IMR-90 (cell line): ENCODE measurements at regions not wholly inside any gene's neighbourhood (a gene's known extent, or its start where the extent isn't known, plus 50 kb on each side); places are given as distances from the start of the nearest gene placed in this dataset.

Experiments used
- ATAC-seq: fragments of 200-7000 bp; cut with Tn5 transposase; 2 replicates; pipeline ENCODE4 v1.9.1; 2020; ENCODE audit warnings: low read depth, mild to moderate bottlenecking, moderate library complexity
- BruUV-seq: library from RNA; stranded (reverse); fragments of 400-500 nt; replicated peaks from 2 replicates; lab custom pipeline; 2021; lab: Mats Ljungman, UMichigan
- CTCF ChIA-PET: fragments of 300-600 bp; formaldehyde crosslinking; extraction: SDS; loops from one replicate; lab custom pipeline; 2021; ENCODE audit warnings: antibody characterized with exemption; lab: Yijun Ruan, JAX
- POLR2A ChIA-PET: fragments of 300-600 bp; sonication (Branson Sonifier 250); formaldehyde crosslinking; loops from one replicate; lab custom pipeline; 2022; ENCODE audit warnings: antibody characterized with exemption; ENCODE audit not compliant: unreplicated experiment; lab: Charles Lee
- DNase-seq: peaks from one replicate; pipeline ENCODE4 v3.0.0; 2013
- H2AFZ ChIP-seq: replicated peaks from 2 replicates; pipeline ENCODE3; 2013; ENCODE audit warnings: low read length, mild to moderate bottlenecking; ENCODE audit not compliant: poor library complexity
- H2AK5ac ChIP-seq: 2 replicates; pipeline ENCODE4 v1.6.1; 2013; ENCODE audit warnings: low read depth, low read length, inconsistent platforms
- H2AK9ac ChIP-seq: replicated peaks from 2 replicates; pipeline ENCODE3; 2013; ENCODE audit warnings: mild to moderate bottlenecking, low read depth, low read length, moderate library complexity; ENCODE audit not compliant: poor library complexity
- H2BK120ac ChIP-seq: 2 replicates; pipeline ENCODE4 v1.6.1; 2013; ENCODE audit warnings: low read depth, low read length, inconsistent platforms
- H2BK15ac ChIP-seq: 3 replicates; pipeline ENCODE4 v1.6.1; 2013; ENCODE audit warnings: low read depth, low read length, inconsistent platforms
- H2BK20ac ChIP-seq: 2 replicates; pipeline ENCODE4 v1.6.1; 2013; ENCODE audit warnings: low read depth, mild to moderate bottlenecking, inconsistent platforms, low read length, moderate library complexity
- H2BK5ac ChIP-seq: 2 replicates; pipeline ENCODE4 v1.6.1; 2013; ENCODE audit warnings: mild to moderate bottlenecking, low read depth, low read length, inconsistent platforms; ENCODE audit not compliant: poor library complexity, severe bottlenecking
- H3K14ac ChIP-seq: replicated peaks from 2 replicates; pipeline ENCODE4 v1.6.1; 2013; ENCODE audit warnings: low read depth, low read length, inconsistent platforms
- H3K18ac ChIP-seq: 2 replicates; pipeline ENCODE4 v1.6.1; 2013; ENCODE audit warnings: low read depth, low read length, control low read depth
- H3K23ac ChIP-seq: 2 replicates; pipeline ENCODE4 v1.6.1; 2013; ENCODE audit warnings: low read depth, low read length, inconsistent platforms
- H3K27ac ChIP-seq: 2 replicates; pipeline ENCODE4 v1.5.1; 2013; ENCODE audit warnings: mild to moderate bottlenecking, control low read depth, low read length; ENCODE audit not compliant: insufficient read depth
- H3K27me3 ChIP-seq: 2 replicates; pipeline ENCODE4 v1.6.1; 2013; ENCODE audit warnings: low read length; ENCODE audit not compliant: control insufficient read depth, insufficient read depth
- H3K36me3 ChIP-seq: 2 replicates; pipeline ENCODE4 v1.6.1; 2013; ENCODE audit warnings: low read length, mixed read lengths; ENCODE audit not compliant: control insufficient read depth, insufficient read depth
- H3K4ac ChIP-seq: 2 replicates; pipeline ENCODE4 v1.6.1; 2013; ENCODE audit warnings: low read depth, low read length, inconsistent platforms
- H3K4me1 ChIP-seq: 2 replicates; pipeline ENCODE4 v1.6.1; 2013; ENCODE audit warnings: low read length, mixed read lengths; ENCODE audit not compliant: control insufficient read depth, insufficient read depth
- H3K4me2 ChIP-seq: 2 replicates; pipeline ENCODE4 v1.6.1; 2013; ENCODE audit warnings: low read depth, mild to moderate bottlenecking, control low read depth, low read length, moderate library complexity
- H3K4me3 ChIP-seq: 2 replicates; pipeline ENCODE4 v1.5.1; 2013; ENCODE audit warnings: low read depth, mild to moderate bottlenecking, control low read depth, low read length, moderate library complexity; ENCODE audit not compliant: insufficient read depth
- H3K56ac ChIP-seq: 2 replicates; pipeline ENCODE4 v1.6.1; 2013; ENCODE audit warnings: low read length, inconsistent platforms; ENCODE audit not compliant: insufficient read depth; ENCODE audit errors: extremely low read depth
- H3K79me1 ChIP-seq, 2 experiments: 2 replicates each; pipeline ENCODE4 v1.6.1; 2013; ENCODE audit warnings: low read length in 2 of 2, inconsistent platforms in 1 of 2, low read depth in 1 of 2
- H3K9ac ChIP-seq: 2 replicates; pipeline ENCODE4 v1.6.1; 2013; ENCODE audit warnings: low read depth, low read length, control low read depth
- H3K9me1 ChIP-seq: 2 replicates; pipeline ENCODE4 v1.6.1; 2013; ENCODE audit warnings: low read length, inconsistent platforms; ENCODE audit not compliant: insufficient read depth
- H3K9me3 ChIP-seq: 2 replicates; pipeline ENCODE4 v1.6.1; 2013; ENCODE audit warnings: low read length; ENCODE audit not compliant: control insufficient read depth, insufficient read depth
- H4K20me1 ChIP-seq: 2 replicates; pipeline ENCODE4 v1.6.1; 2013; ENCODE audit warnings: low read length, inconsistent platforms; ENCODE audit not compliant: insufficient read depth
- H4K5ac ChIP-seq: 2 replicates; pipeline ENCODE4 v1.6.1; 2013; ENCODE audit warnings: mild to moderate bottlenecking, low read depth, low read length, control low read depth
- H4K8ac ChIP-seq, 2 experiments: 2 replicates each; pipeline ENCODE4 v1.6.1; 2013; ENCODE audit warnings: low read depth in 2 of 2, low read length in 2 of 2, control low read depth in 1 of 2, inconsistent platforms in 1 of 2
- H4K91ac ChIP-seq: 2 replicates; pipeline ENCODE4 v1.6.1; 2013; ENCODE audit warnings: low read depth, low read length, inconsistent platforms; ENCODE audit not compliant: insufficient read depth
- BHLHE40 ChIP-seq: fragments of 150-350 bp; IDR thresholded peaks from 2 replicates; pipeline ENCODE4 v1.6.1; 2016; ENCODE audit warnings: mild to moderate bottlenecking, low read depth, low read length
- CEBPB ChIP-seq: IDR thresholded peaks from 2 replicates; pipeline ENCODE4 v1.6.1; 2012; ENCODE audit warnings: low read depth, low read length, improper control_type of control experiment
- CHD1 ChIP-seq: IDR thresholded peaks from 2 replicates; pipeline ENCODE4 v1.6.1; 2012; ENCODE audit warnings: low read depth, low read length, improper control_type of control experiment
- ELK1 ChIP-seq: fragments of 150-350 bp; IDR thresholded peaks from 2 replicates; pipeline ENCODE4 v1.6.1; 2016; ENCODE audit warnings: low read depth, mild to moderate bottlenecking, low read length, moderate library complexity, borderline replicate concordance
- MAFK ChIP-seq: IDR thresholded peaks from 2 replicates; pipeline ENCODE4 v1.6.1; 2012; ENCODE audit warnings: low read depth, low read length, improper control_type of control experiment
- MAZ ChIP-seq: IDR thresholded peaks from 2 replicates; pipeline ENCODE4 v1.6.1; 2012; ENCODE audit warnings: low read depth, mild to moderate bottlenecking, low read length, improper control_type of control experiment, moderate library complexity, borderline replicate concordance
- MXI1 ChIP-seq: IDR thresholded peaks from 2 replicates; pipeline ENCODE4 v1.6.1; 2012; ENCODE audit warnings: low read depth, mild to moderate bottlenecking, low read length, moderate library complexity, borderline replicate concordance
- POLR2A ChIP-seq: IDR thresholded peaks from 2 replicates; pipeline ENCODE4 v1.6.1; 2012; ENCODE audit warnings: mild to moderate bottlenecking, low read depth, low read length
- RCOR1 ChIP-seq: IDR thresholded peaks from 2 replicates; pipeline ENCODE4 v1.6.1; 2012; ENCODE audit warnings: mild to moderate bottlenecking, low read length, improper control_type of control experiment; ENCODE audit not compliant: insufficient replicate concordance
- RFX5 ChIP-seq: IDR thresholded peaks from 2 replicates; pipeline ENCODE4 v1.8.0; 2012; ENCODE audit warnings: low read depth, mild to moderate bottlenecking, low read length, moderate library complexity
- SMC3 ChIP-seq: fragments of 150-350 bp; IDR thresholded peaks from 2 replicates; pipeline ENCODE4 v1.6.1; 2016; ENCODE audit warnings: low read depth, mild to moderate bottlenecking, antibody characterized with exemption, low read length, moderate library complexity
- WGBS, 2 experiments: methylation state at CpG; one replicate each; pipeline versions ENCODE4 v1.1.5 to v1.1.7; 2013; ENCODE audit warnings: missing lambda C conversion rate in 2 of 2; ENCODE audit not compliant: insufficient read length in 1 of 2; ENCODE audit errors: extremely low coverage in 2 of 2; 5-methylcytosine and 5-hydroxymethylcytosine counted together
- dilution Hi-C: fragments of 300-500 bp; cut with HindIII; formaldehyde crosslinking; loops from one replicate; pipeline ENCODE4 v1.14.3; 2018; ENCODE audit warnings: low sequenced_read_pairs; ENCODE audit not compliant: unreplicated experiment
- in situ Hi-C: fragments of 300-500 bp; cut with MboI; formaldehyde crosslinking; loops from 3 replicates; pipeline ENCODE4 v1.14.3; 2019; ENCODE audit warnings: low sequenced_read_pairs, inconsistent platforms, mixed read lengths
- intact Hi-C: fragments of 100-400 bp; cut with micrococcal nuclease; formaldehyde crosslinking; loops from 2 replicates; pipeline ENCODE4 v1.10.0; 2022
- TF ChIP-seq, protein P1 (sequence below): fragments of 150-350 bp; IDR thresholded peaks from 2 replicates; pipeline ENCODE4 v1.6.1; 2017; ENCODE audit warnings: mild to moderate bottlenecking, antibody characterized with exemption, low read length, low read depth
- TF ChIP-seq, protein P2 (sequence below): conservative IDR thresholded peaks from 2 replicates; pipeline ENCODE4 v1.5.1; 2012; ENCODE audit warnings: mild to moderate bottlenecking, low read depth, low read length, improper control_type of control experiment

GRCh38 chr7:83708531-83708930 lies 59.6 kb upstream of the SEMA3E start:
- WGBS, 2 experiments: no CpG with 5 or more reads among the region's 3 CpGs
- Histone ChIP-seq H3K9me3 (no peaks in the 10 kb centered on the region), H4K20me1 (no peaks in the 10 kb centered on the region), H2BK20ac (no peak overlapping the region), H3K27me3 (no peaks in the 10 kb centered on the region), H3K36me3 (no peaks in the 10 kb centered on the region), H2AFZ (no peak overlapping the region), H4K5ac (no peak overlapping the region), H4K91ac (no peak overlapping the region), H2BK120ac (no peak overlapping the region), H2BK5ac (no peak overlapping the region), H3K9me1 (no peaks in the 10 kb centered on the region), H4K8ac (no peak overlapping the region), H3K4me1 (no peaks in the 10 kb centered on the region), H3K4ac (no peak overlapping the region), H3K9ac (no peak overlapping the region), H3K56ac (no peak overlapping the region), H3K4me2 (no peak overlapping the region), H3K18ac (no peak overlapping the region), H2AK9ac (no peak overlapping the region), H3K27ac (no peak overlapping the region), H3K23ac (no peak overlapping the region), H3K79me1 (no peaks in the 10 kb centered on the region), H3K4me3 (no peak overlapping the region), H2BK15ac (no peak overlapping the region), H2AK5ac (no peak overlapping the region), H3K14ac (no peak overlapping the region)
- CTCF ChIA-PET: no interaction called here
- POLR2A ChIA-PET: no interaction called here
- in situ Hi-C loops: no loop called here
- intact Hi-C loops: no loop called here
- dilution Hi-C loops: no loop called here
- ATAC-seq: no peak
- no peak for DNase-seq
- no TSS peak for BruUV-seq
- TF ChIP-seq CEBPB (no peak), MAZ (no peak), SMC3 (no peak), ELK1 (no peak), RFX5 (no peak), RCOR1 (no peak), MAFK (no peak), BHLHE40 (no peak), POLR2A (no peak), MXI1 (no peak), CHD1 (no peak)
- TF ChIP-seq, protein P1, sequence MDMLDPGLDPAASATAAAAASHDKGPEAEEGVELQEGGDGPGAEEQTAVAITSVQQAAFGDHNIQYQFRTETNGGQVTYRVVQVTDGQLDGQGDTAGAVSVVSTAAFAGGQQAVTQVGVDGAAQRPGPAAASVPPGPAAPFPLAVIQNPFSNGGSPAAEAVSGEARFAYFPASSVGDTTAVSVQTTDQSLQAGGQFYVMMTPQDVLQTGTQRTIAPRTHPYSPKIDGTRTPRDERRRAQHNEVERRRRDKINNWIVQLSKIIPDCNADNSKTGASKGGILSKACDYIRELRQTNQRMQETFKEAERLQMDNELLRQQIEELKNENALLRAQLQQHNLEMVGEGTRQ: no peak
- TF ChIP-seq, protein P2, sequence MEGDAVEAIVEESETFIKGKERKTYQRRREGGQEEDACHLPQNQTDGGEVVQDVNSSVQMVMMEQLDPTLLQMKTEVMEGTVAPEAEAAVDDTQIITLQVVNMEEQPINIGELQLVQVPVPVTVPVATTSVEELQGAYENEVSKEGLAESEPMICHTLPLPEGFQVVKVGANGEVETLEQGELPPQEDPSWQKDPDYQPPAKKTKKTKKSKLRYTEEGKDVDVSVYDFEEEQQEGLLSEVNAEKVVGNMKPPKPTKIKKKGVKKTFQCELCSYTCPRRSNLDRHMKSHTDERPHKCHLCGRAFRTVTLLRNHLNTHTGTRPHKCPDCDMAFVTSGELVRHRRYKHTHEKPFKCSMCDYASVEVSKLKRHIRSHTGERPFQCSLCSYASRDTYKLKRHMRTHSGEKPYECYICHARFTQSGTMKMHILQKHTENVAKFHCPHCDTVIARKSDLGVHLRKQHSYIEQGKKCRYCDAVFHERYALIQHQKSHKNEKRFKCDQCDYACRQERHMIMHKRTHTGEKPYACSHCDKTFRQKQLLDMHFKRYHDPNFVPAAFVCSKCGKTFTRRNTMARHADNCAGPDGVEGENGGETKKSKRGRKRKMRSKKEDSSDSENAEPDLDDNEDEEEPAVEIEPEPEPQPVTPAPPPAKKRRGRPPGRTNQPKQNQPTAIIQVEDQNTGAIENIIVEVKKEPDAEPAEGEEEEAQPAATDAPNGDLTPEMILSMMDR: no peak
